ENCODE measurements at regions not wholly inside any gene's neighbourhood (a gene's known extent, or its start where the extent isn't known, plus 50 kb on each side); places are given as distances from the start of the nearest gene placed in this dataset.
"Not testable (repeated sequence)": the region's sequence is repeated elsewhere in the genome, so short reads cannot be mapped to it uniquely, and the experiment has no call there.

DNA sequence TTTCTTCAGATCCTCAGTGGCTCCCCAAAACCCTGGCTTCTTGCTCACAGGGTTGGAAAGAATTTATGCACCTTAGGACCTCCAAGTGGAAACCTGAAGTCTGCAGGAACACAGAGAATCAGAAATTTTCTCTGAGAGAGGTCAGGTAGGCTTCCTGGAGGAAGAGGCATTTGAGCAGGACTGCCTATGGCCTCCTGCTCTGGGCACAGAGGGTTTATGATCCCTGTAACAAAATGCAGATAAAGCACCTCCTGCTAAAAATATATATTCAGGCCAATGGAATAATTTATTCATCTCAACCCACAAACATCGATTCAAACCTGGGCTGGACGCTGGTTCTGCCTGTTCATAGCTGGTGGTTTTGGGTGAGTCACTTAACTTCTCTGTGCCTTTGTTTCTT is 68.1 kb upstream of the FGF3 start:
- DNase-seq: no peak

DNA sequence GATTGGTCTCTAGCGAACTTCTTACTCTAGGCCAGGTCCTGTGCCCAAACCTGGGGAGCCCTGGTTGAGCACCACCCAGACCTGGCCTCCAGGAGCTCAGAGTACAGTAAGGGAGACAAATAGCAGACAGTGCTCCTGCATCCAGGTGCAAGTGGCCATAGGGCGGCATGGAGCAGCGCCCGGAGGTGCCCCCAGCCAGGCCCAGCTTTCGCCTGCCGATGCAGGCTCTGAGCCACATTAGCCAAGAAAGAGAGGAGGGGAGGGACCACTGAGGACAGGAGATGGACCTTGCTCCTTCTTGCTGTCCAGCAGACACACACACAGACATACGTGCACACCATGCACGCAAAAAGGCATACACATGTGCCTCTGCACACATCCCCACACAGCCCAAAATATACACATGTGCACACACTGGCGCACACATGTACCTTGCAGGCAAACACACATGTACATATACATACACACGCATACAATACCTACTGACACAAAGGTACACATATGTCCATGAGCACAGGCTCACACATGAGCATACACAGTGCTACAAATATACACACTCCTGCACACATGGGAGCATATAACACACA is 68.7 kb upstream of the FGF3 start:
- no peak for DNase-seq

DNA sequence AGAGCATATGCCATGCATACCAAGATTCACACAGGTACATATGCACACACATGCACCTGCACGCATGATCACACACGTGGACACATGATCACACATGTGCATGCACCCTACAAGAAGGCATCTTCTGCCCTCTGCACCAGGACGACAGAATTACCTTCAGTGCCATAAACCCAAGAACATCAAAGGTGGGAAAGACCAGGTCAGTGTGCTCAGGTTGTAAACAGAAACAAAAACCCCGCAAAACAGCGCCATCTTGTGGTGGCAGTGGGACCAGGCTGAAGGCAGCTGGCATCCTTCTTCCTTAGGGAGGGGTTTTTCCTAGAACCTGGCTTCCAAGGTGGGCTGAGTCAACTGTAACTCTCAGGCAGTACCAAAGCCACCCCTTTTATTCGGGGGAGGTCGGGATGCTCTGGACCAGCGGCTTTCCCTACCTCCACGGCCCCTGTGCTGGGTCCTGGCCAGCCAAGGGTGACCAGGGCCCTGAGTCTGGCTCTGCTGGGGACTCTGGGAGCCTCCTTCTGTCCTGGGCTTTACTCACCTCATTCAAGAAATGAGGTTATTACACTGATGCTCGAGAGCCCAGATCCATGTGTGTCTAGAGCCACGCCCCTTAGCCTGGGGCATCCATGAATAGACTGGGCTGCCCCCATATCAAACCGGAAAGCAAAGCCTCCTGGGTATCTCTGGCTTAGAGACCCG is 69.4 kb upstream of the FGF3 start:
- peak; percentile 74 to 79 for DNase-seq

DNA sequence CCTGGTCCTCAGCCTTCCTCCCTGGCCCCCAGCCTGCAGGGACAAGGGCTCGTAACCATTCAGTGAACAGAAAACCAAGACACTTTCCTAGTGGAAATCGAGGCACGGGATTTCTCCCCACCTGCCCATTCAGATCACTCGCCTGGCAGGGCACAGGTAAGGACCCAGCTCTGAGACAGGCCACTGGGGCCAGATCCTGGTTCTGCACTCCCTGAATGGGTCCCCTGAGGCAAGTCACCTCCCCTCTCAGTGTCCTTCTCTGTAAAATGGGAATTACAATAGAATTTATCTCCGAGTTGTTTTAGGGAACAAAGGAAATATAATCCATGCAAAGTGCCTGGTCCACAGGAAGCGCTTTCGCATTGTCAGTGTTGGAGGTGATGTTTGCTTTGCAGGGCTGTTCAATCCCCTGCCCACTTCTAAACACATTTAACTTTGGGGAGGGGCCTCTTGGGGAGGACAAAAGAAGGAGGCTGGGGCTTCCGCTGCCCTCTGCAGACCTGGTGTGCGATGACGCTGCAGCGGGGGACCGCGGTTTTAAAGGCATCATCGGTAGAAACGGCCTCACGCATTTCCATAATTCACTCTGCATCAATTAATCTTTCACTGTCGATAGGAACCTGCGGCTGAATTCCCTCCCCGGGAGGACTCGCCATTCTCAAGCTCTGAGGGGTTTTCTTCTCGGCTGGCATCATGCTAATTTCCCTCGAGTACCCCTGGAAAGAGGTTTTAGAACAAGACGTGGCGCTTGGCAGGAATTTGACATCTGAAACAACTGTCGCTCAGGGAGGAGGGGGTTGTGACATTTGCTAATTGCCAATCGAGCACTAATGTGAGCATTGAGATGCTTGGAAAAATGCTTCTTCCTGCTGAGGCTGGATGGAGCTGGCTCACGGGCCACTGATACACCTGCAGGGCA is 70.4 kb upstream of the FGF3 start:
- DNase-seq: no peak

DNA sequence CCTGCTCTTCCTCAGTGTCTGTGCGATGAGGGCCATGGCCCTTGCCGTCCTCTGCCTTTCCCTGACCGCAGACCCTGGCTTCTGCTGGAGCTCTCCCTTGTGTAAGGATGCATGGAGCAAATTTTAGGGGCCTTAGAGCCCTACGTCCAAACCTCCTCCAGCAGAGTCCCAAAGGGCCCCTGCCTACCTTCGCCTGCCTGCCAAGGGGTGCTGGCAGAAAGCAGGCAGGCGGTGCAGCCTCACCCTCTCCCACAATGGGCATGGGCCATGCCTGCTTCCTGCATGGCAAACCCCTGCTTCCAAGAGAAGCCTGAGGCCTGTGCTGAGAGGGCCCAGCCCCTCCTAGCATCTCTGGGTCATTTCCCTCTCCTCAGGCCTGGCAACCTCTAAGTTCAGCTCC is 71.3 kb upstream of the FGF3 start:
- no peak for DNase-seq

DNA sequence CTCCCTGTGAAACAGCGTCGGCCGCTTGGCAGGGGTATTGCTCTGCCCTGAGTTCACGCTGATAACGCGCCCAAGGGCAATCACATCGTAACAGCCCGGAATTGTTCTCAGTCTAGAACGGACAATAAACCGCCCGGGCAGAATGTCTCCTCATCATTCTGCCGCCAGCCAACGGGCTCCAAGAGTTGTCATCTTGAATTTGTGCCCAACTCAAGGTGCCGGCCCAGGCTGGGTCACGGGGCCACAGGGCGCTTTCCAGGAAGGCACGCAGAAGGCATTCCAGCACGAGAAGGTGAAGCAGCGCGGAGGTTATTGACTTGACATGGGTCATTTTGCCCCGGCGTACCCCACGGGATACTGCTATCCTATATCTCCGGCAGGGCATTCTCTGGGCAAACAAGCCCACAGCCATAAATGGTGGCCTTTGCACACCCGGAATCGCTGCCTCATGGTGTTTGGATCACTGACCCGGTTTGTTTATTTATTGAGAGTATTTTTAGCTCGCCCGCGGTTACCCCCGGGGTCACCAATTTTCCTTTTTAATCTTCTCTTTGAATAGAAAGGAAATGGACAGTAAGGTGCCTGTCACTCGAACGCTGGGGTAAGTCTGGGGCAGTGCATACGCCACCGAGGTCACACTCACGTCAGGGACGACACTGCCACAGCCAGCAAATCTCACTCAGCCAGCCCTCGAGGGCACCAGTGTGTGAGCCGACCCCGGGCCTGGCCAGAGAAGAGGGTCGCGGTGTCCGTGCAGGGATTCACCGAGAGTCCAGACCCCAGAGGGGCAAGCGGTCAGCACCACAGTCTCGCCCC is 72.4 kb upstream of the FGF3 start:
- no peak for DNase-seq

DNA sequence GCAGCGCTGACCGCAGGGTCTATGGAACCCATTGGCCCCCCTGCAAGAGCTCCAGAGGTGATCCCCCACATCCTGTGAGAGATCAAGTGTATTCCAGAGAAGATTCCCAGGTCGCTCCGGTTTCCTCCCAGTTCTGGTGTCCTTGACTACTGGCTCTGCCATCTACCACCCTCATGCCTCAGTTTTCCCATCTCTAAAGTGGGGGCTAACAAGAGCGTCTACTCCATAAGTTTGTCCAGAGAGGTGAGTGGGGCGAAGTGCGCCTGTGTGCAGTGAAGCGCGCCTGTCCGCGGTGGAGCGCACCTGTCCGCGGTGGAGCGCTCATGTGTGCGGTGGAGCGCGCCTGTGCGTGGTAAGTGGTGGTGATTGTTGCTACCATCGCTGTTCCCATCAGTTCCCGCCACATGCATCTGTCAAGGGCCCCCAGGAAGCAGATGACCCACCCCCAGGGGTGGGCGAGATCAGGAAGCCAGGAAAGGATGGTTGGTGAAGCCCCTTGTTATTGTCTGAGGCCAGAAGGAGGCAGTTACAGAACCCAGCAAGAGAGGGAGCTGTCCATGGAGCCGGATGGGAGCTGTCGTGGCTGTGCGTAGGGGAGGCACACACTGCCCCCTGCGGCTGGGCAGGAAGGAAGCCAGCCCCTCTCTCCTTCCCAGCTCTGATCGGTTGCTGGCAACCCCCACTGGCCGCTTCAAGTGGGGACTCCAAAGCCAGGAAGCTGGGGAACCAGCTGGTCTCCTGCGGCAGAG is 73.2 kb upstream of the FGF3 start:
- DNase-seq: no peak

DNA sequence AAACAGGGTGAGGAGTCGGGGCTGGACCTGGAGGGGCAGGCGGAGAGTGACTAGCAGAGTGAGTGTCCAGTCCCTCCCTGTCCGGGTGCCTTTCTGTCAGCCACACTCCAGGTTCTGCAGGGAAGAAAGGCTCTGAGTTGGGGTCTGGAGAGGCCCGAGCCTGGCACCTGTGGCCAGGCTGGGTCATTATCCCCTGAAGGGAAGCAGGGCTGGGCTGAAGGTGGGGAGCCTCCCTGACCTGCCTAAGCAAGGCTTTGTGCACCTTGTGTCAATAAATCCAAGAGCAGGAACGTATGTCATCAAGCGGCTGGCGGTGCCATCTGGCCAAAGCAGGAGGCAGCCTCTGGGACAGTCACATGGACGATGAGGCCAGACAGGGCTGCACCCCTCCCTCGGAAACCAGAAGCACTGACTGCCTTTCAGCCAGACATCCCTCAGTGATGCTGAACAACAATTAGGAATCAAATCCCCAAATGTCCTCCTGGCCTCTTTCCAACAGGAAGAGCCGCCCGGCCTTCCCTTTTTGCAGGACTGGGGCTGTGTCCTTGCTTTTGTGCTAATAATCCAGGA is 73.9 kb upstream of the FGF3 start:
- no peak for DNase-seq

DNA sequence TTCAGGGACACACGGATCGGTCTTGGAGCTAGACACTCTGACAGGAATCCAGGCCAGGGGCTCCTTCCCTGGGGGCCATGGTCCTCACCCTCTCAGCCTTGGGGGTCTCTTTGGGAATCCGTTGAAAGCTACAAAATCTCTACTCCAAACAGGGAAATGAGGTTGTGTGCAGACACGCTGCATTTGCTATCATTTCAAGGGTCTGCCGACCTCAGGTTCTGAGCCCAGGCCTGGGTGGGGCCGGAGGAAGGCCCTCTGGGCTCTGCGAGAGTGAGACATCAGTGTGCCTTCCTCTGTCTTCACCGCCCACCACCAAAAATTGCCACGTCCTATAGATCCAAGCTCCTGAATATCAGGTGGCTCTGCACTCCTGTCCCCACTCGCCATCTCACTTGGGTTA is 74.4 kb upstream of the FGF3 start:
- no peak for DNase-seq

DNA sequence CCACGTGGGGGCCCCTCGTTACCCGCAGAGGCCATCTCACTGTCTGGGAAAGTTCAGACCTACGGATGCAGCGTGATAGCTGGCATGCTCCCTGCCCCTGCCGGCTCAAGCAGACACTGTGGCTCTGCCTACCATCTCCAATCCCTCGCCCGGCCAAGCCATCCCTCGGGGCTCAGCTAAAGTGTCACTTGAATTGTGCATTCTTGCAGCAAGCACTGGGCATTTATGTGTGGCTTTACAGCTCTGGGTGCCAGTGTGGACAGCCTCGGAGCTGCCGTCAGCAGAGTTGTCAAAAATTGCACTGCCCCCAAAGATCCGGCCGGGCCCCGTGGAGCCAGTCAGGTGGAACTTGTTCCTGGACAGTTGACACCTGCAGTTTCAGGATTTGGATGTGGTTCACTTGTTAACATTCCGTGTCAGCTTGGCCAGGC is 75.0 kb upstream of the FGF3 start:
- DNase-seq: no peak

DNA sequence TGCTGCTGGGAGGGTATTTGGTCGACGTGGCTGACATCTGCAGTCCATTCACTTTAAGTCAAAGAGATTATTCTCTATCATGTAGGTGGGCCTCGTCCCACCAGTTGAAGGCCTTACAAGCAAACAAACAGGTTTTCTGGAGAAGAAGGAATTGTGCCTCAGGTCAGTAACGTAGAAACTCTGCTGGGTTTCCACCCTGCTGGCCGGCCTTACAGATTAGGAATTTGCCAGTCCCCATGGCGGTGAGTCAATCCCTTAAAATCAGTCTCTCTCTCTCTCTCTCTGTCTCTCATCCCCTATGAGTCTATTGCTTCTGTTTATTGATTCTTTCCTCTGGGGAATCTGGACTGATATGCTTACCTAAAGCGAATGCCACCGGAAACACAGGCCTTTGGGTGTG is 75.4 kb upstream of the FGF3 start:
- DNase-seq: no peak

DNA sequence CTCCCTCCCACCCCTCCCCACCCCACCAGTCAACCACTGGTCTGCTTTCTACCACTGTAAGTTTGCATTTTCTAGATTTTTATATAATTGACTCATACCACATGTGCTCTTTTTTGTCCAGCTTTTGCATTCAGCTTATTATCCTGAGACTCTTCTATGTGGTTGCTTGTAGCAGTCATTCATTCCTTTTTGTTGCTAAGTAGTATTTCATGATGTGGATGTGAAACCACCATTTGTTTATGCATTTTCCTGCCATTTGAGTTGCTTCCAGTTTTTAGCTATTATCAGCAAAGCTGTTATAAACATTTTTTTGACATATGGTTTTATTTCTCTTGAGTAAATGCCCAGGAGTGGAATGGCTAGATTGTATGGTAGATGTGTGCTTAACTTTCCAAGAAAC is 77.0 kb upstream of the FGF3 start:
- no peak for DNase-seq

DNA sequence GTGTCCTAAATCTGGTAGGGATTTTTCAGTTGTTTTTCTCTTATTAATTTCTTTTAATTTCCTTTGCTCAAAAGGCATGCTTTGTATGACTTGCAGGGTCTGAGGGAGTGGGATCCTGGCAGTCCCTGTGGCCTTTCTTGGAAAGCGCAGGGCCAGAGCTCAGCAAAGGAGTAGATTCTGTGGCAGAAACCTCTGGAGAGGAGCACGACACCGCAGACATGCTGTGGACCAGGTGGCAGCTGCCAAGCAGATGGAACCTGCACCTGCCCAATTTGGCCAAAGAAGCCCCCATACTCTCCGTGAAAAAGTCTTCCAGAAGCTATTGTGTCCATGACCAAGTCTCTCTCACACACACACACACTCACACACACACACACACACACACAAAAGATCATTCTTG is 78.9 kb upstream of the FGF3 start:
- DNase-seq: no peak

DNA sequence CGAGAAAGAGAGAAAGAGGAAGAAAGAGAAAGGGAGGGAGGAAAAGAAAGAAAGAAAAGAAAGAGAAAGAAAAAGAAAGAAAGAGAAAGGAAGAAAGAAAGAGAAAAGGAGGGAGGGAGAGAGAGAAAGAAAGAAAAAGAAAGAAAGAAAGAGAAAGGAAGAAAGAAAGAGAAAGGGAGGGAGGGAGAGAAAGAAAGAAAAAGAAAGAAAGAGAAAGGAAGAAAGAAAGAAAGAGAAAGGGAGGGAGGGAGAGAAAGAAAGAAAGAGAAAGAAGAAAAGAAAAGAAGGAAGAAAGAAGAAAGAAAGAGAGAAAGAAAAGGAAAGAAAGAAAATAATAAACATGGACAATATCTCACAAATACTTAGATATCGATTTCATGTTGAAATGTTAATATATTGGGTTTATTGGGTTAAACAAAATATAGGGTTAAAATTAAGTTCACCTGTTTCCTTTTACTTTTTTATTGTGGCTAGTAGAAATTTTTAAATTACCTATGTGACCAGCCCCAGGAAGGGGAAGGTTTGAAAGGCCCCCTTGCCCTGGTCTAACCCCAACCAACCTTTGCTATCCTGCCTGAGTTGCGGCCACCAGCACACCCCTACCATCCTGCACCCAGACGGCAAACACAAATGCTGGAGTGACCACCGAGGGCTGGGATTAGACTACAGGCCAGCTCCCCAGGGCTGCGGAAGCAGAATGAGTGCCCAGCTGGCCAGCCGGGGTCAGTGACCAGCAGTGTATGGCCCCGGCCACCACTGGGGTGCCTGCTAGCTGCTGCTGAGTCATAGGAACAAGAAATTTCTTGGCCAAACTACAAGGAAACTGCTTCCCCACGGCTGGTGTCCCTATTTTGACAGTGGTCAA is 81.0 kb upstream of the FGF3 start:
- no peak for DNase-seq

DNA sequence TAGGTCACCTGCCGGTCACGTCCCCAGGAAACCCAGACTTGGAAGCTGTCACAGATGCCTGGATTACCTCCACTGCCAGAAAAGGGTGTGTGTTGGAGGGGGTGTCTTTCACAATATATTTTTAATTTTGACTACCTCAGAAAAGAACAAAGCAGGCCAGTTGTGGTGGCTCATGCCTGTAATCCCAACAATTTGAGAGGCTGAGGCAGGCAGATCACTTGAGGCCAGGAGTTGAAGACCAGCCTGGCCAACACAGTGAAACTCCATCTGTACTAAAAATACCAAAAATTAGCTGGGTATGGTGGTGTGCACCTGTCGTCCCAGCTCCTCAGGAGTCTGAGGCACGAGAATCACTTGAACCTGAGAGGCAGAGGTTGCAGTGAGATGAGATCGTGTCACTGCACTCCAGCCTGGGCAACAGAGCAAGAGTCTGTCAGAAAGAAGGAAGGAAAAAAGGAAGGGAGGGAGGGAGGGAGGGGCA is 81.6 kb upstream of the FGF3 start:
- not testable (repeated sequence) for DNase-seq

DNA sequence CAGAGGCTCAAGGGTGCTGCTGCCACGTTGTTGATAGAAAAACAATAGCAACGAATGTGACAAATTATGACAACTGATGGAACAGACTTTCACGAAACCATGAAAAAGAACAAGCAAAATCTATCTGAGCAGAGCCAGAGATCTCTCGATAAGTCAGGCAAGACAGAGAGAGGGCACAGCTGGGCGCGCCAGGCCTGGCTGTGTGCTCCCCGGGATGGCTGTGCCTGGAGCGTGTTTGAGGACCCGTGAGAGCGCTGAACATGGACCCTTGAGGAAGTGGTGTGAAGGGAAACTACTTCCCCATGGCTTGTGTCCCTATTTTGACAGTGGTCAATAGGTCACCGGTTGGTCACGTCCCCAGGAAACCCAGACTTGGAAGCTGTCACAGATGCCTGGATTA is 83.1 kb upstream of the FGF3 start:
- no peak for DNase-seq

DNA sequence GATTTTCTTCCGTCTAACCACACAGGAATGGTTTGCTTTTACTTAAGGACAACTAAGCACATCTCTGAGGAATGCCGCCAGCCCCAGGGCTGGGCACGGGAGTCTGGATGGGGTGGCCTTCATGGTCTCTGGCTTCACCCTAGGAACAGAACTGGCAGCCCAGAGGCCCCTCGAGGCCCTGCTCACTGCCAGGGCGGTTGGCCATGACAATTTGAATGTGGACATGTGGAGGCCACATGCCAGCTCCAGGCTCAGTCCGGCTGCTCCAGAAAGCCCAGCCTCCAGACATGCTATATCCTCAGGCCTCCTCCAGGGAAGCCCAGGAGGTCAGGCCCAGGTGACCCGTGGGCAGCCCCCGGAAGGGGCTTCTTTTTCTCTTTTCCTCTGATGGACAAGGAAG is 84.0 kb upstream of the FGF3 start:
- no peak for DNase-seq

DNA sequence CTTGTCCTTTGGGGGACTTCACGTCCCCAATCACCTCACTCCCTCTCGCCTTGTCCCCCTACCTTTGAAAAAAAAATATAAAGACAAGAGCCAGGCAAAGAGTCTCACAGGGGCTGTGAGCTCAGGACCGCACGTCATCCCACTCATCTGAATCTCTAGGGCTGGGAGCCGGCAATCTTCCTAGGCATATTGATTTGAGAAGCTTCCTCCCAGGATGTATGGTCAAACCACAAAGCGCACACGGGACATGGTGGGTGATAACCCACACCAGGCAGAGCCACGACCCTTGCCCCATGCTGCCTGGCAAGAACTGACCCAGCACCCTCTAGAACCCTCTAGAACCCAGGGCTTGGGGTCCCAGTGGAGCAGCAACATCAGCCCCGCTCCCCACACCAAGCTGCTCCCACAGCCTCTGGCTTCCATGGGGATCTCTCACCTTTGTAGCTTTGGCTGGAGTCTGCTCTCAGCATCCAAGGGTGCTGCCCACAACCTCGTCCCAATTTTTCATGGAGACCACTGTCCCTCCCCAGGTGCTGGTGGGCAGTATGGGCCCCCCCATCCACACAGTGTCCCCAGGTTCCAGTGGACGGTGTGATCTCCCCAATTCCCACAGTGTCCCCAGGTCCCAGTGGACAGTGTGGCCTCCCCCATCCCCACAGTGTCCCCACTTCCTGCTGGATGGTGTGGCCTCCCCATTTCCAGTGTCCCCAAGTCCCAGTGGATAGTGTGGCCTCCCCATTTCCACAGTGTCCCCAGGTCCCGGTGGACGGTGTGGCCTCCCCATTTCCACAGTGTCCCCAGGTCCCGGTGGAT is 85.2 kb upstream of the FGF3 start:
- DNase-seq: no peak

DNA sequence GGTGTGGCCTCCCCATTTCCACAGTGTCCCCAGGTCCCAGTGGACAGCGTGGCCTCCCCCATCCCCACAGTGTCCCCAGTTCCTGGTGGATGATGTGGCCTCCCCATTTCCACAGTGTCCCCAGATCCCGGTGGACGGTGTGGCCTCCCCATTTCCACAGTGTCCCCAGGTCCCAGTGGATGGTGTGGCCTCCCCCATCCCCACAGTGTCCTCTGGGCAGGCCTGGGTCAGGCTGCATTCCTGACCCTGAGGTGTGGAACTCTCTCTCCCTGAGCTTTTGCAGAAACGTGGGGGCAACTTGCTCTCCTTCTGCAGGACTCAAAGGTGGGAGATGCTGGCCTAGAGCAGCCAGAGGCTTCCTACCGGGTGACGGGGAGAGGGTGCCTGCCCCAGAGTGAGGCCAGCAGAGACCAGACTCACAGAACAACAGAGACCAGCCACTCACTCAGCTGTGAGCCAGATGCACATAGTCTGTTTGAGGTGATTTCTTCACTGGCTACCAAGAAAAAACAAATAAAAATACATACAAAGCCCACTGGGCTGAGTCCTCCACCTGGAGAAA is 85.8 kb upstream of the FGF3 start:
- no peak for DNase-seq

Measured in activated CD4-positive, alpha-beta T cell treated with anti-CD3 and anti-CD28 coated beads, Interleukin-2, amount 50 U/mL, for 48 hours (primary cell).